SU-DHL-6 (cell line): ENCODE measurements at regions not wholly inside any gene's neighbourhood (a gene's known extent, or its start where the extent isn't known, plus 50 kb on each side); places are given as distances from the start of the nearest gene placed in this dataset.

Source experiments
- H2AFZ ChIP-seq: fragments of 200-600 bp; sonication (generic); 2 replicates; pipeline ENCODE4 v1.6.1; 2014; ENCODE audit warnings: low read depth, mild to moderate bottlenecking, moderate library complexity, mixed read lengths, antibody characterized with exemption, low read length; ENCODE audit not compliant: severe bottlenecking
- H3F3A ChIP-seq: fragments of 200-600 bp; shearing (Covaris generic); 2 replicates; pipeline ENCODE4 v1.6.0; 2016; ENCODE audit warnings: antibody characterized with exemption, mild to moderate bottlenecking; ENCODE audit not compliant: insufficient read depth
- H3K27ac ChIP-seq: fragments of 200-600 bp; sonication (generic); 2 replicates; pipeline ENCODE4 v1.5.1; 2016; ENCODE audit warnings: low read depth, mild to moderate bottlenecking, low read length, moderate library complexity, mixed read lengths
- H3K27me3 ChIP-seq: fragments of 200-600 bp; sonication (generic), shearing (Covaris generic); 2 replicates; pipeline ENCODE4 v1.6.0; 2014; ENCODE audit warnings: mild to moderate bottlenecking, low read length
- H3K36me3 ChIP-seq: fragments of 200-600 bp; sonication (generic); 2 replicates; pipeline ENCODE4 v1.6.1; 2014; ENCODE audit warnings: mild to moderate bottlenecking, low read length, mixed read lengths
- H3K4me2 ChIP-seq: fragments of 300-600, 200-600 bp; shearing (Covaris generic), sonication (generic); 2 replicates; pipeline ENCODE4 v1.6.0; 2014; ENCODE audit warnings: low read length, low read depth, mild to moderate bottlenecking; ENCODE audit not compliant: poor library complexity, severe bottlenecking
- H3K4me3 ChIP-seq: fragments of 200-600 bp; sonication (generic); 2 replicates; pipeline ENCODE4 v1.5.1; 2014; ENCODE audit warnings: antibody characterized with exemption, low read length, mild to moderate bottlenecking, mixed read lengths; ENCODE audit not compliant: insufficient read depth, poor library complexity, severe bottlenecking
- H3K79me2 ChIP-seq: fragments of 200-600 bp; sonication (generic); 2 replicates; pipeline ENCODE4 v1.6.1; 2014; ENCODE audit warnings: mild to moderate bottlenecking, low read length, moderate library complexity; ENCODE audit not compliant: insufficient read depth
- H3K9ac ChIP-seq: fragments of 200-600 bp; sonication (generic); 2 replicates; pipeline ENCODE4 v1.7.0; 2014; ENCODE audit warnings: mild to moderate bottlenecking, low read length
- H3K9me2 ChIP-seq: fragments of 200-600 bp; sonication (generic); replicated peaks from 2 replicates; pipeline ENCODE4 v1.6.1; 2014; ENCODE audit warnings: low read length; ENCODE audit not compliant: insufficient read depth
- H3K9me3 ChIP-seq: fragments of 200-600 bp; sonication (generic); 2 replicates; pipeline ENCODE4 v1.6.1; 2014; ENCODE audit warnings: low read length, mixed read lengths; ENCODE audit not compliant: insufficient read depth
- H4K20me1 ChIP-seq: fragments of 200-600 bp; sonication (generic); 2 replicates; pipeline ENCODE4 v1.6.1; 2014; ENCODE audit warnings: low read depth, mild to moderate bottlenecking, antibody characterized with exemption, low read length, moderate library complexity, mixed read lengths
- EZH2phosphoT487 ChIP-seq: fragments of 200-600 bp; sonication (generic), shearing (Covaris generic); conservative IDR thresholded peaks from 2 replicates; pipeline ENCODE4 v1.6.1; 2018; ENCODE audit warnings: mild to moderate bottlenecking, antibody characterized with exemption, low read length, moderate library complexity, mixed read lengths
- TF ChIP-seq, protein P1 (sequence below): fragments of 200-600 bp; sonication (generic); IDR thresholded peaks from one replicate; pipeline ENCODE4 v1.5.1; 2017; ENCODE audit warnings: antibody characterized with exemption, mild to moderate bottlenecking, low read length, moderate library complexity; ENCODE audit not compliant: insufficient read depth, poor library complexity, severe bottlenecking

DNA sequence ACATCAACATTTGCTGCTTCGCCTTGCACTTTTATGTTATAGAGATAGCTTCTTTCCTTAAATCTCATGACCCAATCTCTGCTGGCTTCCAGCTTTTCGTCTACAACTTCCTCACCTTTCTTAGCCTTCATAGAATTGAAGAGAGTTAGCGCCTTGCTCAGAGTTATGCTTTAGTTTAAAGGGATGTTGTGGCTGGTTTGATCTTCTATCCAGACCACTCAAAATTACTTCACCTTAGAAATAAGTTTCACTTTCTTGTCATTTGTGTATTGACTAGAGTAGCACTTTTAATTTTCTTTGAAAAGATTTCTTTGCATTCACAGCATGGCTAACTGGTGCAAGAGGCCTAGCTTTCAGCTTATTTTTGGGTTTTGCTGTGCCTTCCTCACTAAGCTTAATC lies 414.2 kb downstream of the ZNF608 start:
- Histone ChIP-seq H3K36me3 (no peaks in the 10 kb centered on the region), H3F3A (no peaks in the 10 kb centered on the region), H3K27me3 (no peaks in the 10 kb centered on the region), H4K20me1 (no peaks in the 10 kb centered on the region), H2AFZ (no peak overlapping the region), H3K79me2 (no peaks in the 10 kb centered on the region), H3K4me3 (no peak overlapping the region), H3K9ac (no peak overlapping the region), H3K4me2 (no peak overlapping the region), H3K9me2 (no peaks in the 10 kb centered on the region), H3K9me3 (no peaks in the 10 kb centered on the region), H3K27ac (no peak overlapping the region)
- TF ChIP-seq EZH2phosphoT487, result no peak
- TF ChIP-seq, protein P1, sequence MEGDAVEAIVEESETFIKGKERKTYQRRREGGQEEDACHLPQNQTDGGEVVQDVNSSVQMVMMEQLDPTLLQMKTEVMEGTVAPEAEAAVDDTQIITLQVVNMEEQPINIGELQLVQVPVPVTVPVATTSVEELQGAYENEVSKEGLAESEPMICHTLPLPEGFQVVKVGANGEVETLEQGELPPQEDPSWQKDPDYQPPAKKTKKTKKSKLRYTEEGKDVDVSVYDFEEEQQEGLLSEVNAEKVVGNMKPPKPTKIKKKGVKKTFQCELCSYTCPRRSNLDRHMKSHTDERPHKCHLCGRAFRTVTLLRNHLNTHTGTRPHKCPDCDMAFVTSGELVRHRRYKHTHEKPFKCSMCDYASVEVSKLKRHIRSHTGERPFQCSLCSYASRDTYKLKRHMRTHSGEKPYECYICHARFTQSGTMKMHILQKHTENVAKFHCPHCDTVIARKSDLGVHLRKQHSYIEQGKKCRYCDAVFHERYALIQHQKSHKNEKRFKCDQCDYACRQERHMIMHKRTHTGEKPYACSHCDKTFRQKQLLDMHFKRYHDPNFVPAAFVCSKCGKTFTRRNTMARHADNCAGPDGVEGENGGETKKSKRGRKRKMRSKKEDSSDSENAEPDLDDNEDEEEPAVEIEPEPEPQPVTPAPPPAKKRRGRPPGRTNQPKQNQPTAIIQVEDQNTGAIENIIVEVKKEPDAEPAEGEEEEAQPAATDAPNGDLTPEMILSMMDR, result no peak

DNA sequence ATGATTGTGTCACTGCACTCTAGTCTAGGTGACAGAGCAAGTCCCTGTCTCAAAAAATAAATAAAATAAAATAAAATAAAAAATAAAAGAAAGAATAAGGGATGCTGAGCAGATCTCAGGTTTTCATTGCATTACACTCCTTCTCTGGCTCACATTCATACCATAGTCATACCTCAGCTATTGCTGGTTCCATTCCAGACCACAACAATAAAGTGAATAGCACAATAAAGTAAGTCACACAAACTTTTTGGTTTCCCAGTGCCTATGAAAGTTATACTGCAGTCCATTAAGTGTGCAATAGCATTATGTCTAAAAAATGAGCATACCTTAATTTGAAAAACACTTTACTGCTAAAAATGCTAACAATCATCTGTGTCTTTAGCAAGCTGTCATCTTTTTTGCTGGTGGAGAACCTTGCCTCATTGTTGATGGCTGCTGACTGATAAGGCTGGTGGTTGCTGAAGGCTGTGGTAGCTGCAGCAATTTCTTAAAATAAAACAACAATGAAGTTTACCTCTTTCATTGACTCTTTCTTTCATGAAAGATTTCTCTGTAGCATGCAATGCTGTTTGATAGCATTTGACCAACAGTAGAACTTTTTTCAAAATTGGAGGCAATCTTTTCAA lies 415.7 kb downstream of the ZNF608 start:
- Histone ChIP-seq H3K27ac (no peak overlapping the region), H3K27me3 (no peaks in the 10 kb centered on the region), H3K4me2 (no peak overlapping the region), H3K9ac (no peak overlapping the region), H3K9me3 (no peaks in the 10 kb centered on the region), H3F3A (no peaks in the 10 kb centered on the region), H2AFZ (no peak overlapping the region), H4K20me1 (no peaks in the 10 kb centered on the region), H3K9me2 (no peaks in the 10 kb centered on the region), H3K36me3 (no peaks in the 10 kb centered on the region), H3K4me3 (no peak overlapping the region), H3K79me2 (no peaks in the 10 kb centered on the region)
- no peak for TF ChIP-seq EZH2phosphoT487
- TF ChIP-seq, protein P1, result no peak

DNA sequence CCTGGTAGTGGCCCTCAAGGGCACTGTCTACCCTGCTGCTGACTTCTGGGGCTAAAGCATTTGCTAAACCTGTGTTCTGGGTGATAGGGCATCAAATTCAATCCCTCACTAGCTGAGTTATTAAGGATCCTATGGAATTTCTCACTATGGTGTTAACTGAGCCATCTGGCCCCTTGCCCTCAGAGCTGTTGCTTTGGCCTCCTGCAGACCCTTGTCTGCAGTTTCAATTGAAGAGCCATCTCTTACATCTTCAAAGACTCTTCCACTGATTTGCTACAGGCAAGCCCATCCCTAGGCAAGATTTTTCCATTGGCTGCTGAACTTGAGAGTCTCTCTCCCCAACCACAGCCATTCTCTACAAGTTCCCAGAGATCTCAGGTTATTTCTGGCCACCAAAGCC lies 418.2 kb downstream of the ZNF608 start:
- H3K79me2 ChIP-seq, result no peaks in the 10 kb centered on the region
- H3K9ac ChIP-seq, result no peak overlapping the region
- no peaks in the 10 kb centered on the region for H3K9me2 ChIP-seq
- H3F3A ChIP-seq, result no peaks in the 10 kb centered on the region
- no peak overlapping the region for H3K27ac ChIP-seq
- H2AFZ ChIP-seq, result no peak overlapping the region
- TF ChIP-seq, protein P1, result no peak
- no peak for TF ChIP-seq EZH2phosphoT487
- H3K27me3 ChIP-seq, result no peaks in the 10 kb centered on the region
- H3K4me3 ChIP-seq, result no peak overlapping the region
- no peaks in the 10 kb centered on the region for H4K20me1 ChIP-seq
- no peak overlapping the region for H3K4me2 ChIP-seq
- H3K9me3 ChIP-seq, result no peaks in the 10 kb centered on the region
- no peaks in the 10 kb centered on the region for H3K36me3 ChIP-seq
